Ovary (tissue), 7 donors: ENCODE measurements at regions not wholly inside any gene's neighbourhood (a gene's known extent, or its start where the extent isn't known, plus 50 kb on each side); places are given as distances from the start of the nearest gene placed in this dataset.

Experiments used
- DNase-seq, 5 donors: peaks; one replicate each; pipeline ENCODE4 v3.0.0-alpha.2; 2019 to 2020
- H3K27ac ChIP-seq, 2 donors: fragments of 200-600 bp; one replicate each; pipeline versions ENCODE4 v1.5.1 to v1.8.0; 2019 to 2022
- H3K27me3 ChIP-seq: fragments of 200-600 bp; one replicate; pipeline ENCODE4 v1.8.0; 2022
- H3K36me3 ChIP-seq: fragments of 200-600 bp; sonication (generic); one replicate; pipeline ENCODE4 v1.5.1; 2019
- H3K4me1 ChIP-seq: one replicate; pipeline ENCODE4 v1.8.1; 2013; ENCODE audit warnings: mild to moderate bottlenecking, moderate library complexity; ENCODE audit not compliant: insufficient read depth
- H3K4me3 ChIP-seq: fragments of 200-600 bp; sonication (generic); one replicate; pipeline ENCODE4 v1.5.1; 2017
- H3K9me3 ChIP-seq, 2 donors: fragments of 200-600 bp in 1 of 2; sonication (generic) in 1 of 2; one replicate each; pipeline versions ENCODE4 v1.5.1 to v1.8.1; 2013 to 2019; ENCODE audit warnings: mild to moderate bottlenecking in 1 of 2, moderate library complexity in 1 of 2
- EP300 ChIP-seq: sonication (generic); formaldehyde crosslinking; IDR thresholded peaks from one replicate; pipeline ENCODE4 v1.6.1; 2017; ENCODE audit warnings: antibody characterized with exemption
- POLR2A ChIP-seq: fragments of 450-650 bp; IDR thresholded peaks from one replicate; pipeline ENCODE4 v1.6.1; 2017; ENCODE audit warnings: antibody characterized with exemption, mild to moderate bottlenecking, moderate library complexity
- WGBS, 3 donors: extraction: QIAGEN DNeasy Blood & Tissue Kit in 1 of 3; methylation state at CpG; one replicate each; pipeline versions ENCODE4 v1.1.5 to v1.1.7; 2013 to 2017; 5-methylcytosine and 5-hydroxymethylcytosine counted together
- intact Hi-C, 4 donors: fragments of 100-400 bp; cut with DNase I; formaldehyde crosslinking; loops; one replicate each; pipeline versions ENCODE4 v1.11.0 to v1.15.1; 2022 to 2023
- TF ChIP-seq, protein P1 (sequence below), 3 donors: fragments of 450-650 bp in 2 of 3; fragments of 200-600 bp in 1 of 3; IDR thresholded peaks; one replicate each; pipeline versions ENCODE4 v1.5.1 to v1.8.0; 2016 to 2022; ENCODE audit warnings: antibody characterized with exemption in 3 of 3, mild to moderate bottlenecking in 1 of 3
- donor health status: DM: no; HTN: no; CAD: no; lungs with moderate emphysema.
- donor health status: DM: no; HTN: no; CAD: no.
- donor health status: Bipolar disorder and iron deficiency.
- donor health status: DM: no; HTN: no; CAD: no.
- donor health status: DM: yes; HTN: yes; CAD: no.

DNA sequence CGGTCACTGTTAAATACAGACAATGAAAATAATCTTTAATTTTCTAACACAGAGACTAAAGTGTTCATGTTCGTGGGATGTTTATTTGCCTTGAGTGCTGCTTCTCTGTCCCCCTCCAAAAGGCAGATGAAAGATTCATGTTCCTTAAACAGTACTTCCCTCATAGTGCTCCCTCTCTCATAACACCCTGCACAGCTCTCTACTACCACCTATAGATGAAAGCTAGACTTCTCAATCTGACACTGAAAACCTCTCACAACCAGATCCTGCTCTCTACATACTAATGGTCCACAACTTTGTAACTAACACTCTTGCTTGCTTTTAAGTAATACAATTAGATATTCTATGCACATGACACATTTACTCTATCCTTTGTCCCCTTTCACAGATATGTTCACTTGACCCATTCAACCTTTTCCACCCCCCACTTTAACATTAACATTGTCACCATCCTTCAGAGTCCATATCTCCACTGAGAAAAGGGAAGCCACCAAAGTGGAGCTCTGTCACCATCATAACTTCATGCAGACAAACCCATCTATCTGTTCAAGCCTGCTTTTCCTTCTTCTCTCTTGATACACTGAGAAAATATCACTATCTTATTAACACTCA lies 266.4 kb upstream of the USP15 start:
- 41 to 70% (median 58%) methylated on average over 2 of the region's 2 CpGs for WGBS, 3 donors
- intact Hi-C loops = no loop called here
- Histone ChIP-seq H3K4me1 (no peaks in the 10 kb centered on the region), H3K27ac (no peak overlapping the region), H3K9me3 (no peaks in the 10 kb centered on the region), H3K4me3 (no peak overlapping the region), H3K27me3 (no peaks in the 10 kb centered on the region), H3K36me3 (no peaks in the 10 kb centered on the region)
- DNase-seq = no peak
- TF ChIP-seq POLR2A (no peak), EP300 (no peak)
- TF ChIP-seq, protein P1, sequence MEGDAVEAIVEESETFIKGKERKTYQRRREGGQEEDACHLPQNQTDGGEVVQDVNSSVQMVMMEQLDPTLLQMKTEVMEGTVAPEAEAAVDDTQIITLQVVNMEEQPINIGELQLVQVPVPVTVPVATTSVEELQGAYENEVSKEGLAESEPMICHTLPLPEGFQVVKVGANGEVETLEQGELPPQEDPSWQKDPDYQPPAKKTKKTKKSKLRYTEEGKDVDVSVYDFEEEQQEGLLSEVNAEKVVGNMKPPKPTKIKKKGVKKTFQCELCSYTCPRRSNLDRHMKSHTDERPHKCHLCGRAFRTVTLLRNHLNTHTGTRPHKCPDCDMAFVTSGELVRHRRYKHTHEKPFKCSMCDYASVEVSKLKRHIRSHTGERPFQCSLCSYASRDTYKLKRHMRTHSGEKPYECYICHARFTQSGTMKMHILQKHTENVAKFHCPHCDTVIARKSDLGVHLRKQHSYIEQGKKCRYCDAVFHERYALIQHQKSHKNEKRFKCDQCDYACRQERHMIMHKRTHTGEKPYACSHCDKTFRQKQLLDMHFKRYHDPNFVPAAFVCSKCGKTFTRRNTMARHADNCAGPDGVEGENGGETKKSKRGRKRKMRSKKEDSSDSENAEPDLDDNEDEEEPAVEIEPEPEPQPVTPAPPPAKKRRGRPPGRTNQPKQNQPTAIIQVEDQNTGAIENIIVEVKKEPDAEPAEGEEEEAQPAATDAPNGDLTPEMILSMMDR (IDR thresholded peaks at IDR 0.05) = no peak

DNA sequence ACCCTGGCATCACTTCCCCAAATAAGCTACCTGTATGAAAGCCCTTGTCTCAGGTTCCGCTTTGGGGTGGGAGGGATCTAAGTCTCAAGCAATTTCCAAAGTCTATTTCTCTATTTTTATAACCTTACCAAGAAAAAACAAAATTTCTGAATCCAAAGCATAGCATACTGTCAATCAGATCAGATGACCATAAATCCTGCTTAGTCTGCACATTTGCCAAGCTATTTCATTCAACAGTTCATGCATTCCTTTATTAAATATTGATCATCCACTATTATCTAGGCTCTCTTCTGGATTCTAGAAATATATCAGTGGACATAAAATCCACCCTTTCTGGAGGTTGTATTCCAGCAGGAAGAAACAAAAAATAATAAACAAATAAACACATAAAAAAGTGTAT lies 263.5 kb upstream of the USP15 start:
- no peak overlapping the region for H3K27ac ChIP-seq
- H3K36me3 ChIP-seq = no peaks in the 10 kb centered on the region
- no peak overlapping the region for H3K4me3 ChIP-seq
- intact Hi-C loops = no loop called here
- no peak for DNase-seq
- no peaks in the 10 kb centered on the region for H3K4me1 ChIP-seq
- TF ChIP-seq EP300 (no peak), POLR2A (no peak)
- TF ChIP-seq, protein P1 (IDR thresholded peaks at IDR 0.05) = no peak
- H3K27me3 ChIP-seq = no peaks in the 10 kb centered on the region
- H3K9me3 ChIP-seq = no peaks in the 10 kb centered on the region
- WGBS, 3 donors = 90 to 97% (median 94%) methylated on average over 1 of the region's 1 CpG

DNA sequence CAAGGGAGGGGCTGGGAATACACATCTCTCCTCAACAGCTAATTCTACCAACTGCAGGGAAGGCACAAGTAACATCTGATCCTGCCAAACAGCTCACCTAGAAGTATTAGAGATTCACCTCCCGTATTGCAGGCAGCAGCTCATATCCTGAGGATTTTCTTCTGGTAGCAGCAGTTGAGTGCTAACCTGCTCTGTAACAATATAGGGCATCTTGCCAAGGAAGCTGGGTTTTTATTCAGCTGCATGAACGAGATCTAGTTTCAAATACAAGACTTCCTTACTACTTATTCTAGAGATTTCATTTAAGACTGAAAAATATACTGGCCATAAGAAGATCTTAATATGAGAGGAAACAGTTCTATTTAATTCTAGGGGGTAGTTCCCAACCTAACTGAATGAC lies 261.4 kb upstream of the USP15 start:
- H3K27me3 ChIP-seq = no peaks in the 10 kb centered on the region
- intact Hi-C loops = no loop called here

DNA sequence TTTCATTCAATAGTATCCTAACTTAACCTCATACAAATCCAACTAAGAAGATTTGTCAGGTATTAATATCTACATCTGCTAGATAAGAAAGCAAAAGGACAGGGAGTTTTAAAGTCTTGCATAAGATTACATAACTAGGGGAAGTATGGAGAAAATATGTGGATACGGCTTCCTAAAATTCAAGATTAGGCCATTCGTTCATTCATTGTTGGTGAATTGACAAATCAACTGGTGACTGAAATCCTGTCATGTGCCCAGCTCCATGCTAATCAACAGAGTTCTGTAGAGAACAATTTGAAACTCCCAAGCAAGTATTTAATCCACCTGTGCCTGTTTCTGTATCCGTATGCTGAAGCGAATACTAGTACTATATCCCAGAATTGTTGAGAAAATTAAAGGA lies 260.9 kb upstream of the USP15 start:
- Histone ChIP-seq H3K27ac (no peak overlapping the region), H3K4me1 (no peaks in the 10 kb centered on the region), H3K27me3 (no peaks in the 10 kb centered on the region), H3K9me3 (no peaks in the 10 kb centered on the region), H3K36me3 (no peaks in the 10 kb centered on the region), H3K4me3 (no peak overlapping the region)
- TF ChIP-seq, protein P1 (IDR thresholded peaks at IDR 0.05) = no peak
- TF ChIP-seq EP300 (no peak), POLR2A (no peak)
- intact Hi-C loops = no loop called here
- 64 to 74% (median 67%) methylated on average over 4 of the region's 4 CpGs for WGBS, 3 donors
- no peak for DNase-seq

More for the DNA sequence above, 261.4 kb upstream of the USP15 start:
- no peaks in the 10 kb centered on the region for H3K36me3 ChIP-seq
- no peak for DNase-seq
- H3K9me3 ChIP-seq = no peaks in the 10 kb centered on the region
- 51 to 68% (median 59%) methylated on average over 2 of the region's 2 CpGs for WGBS, 3 donors
- H3K4me1 ChIP-seq = no peaks in the 10 kb centered on the region
- H3K27ac ChIP-seq = no peak overlapping the region
- no peak overlapping the region for H3K4me3 ChIP-seq
- TF ChIP-seq EP300 (no peak), POLR2A (no peak)
- TF ChIP-seq, protein P1 (IDR thresholded peaks at IDR 0.05) = no peak
